ENCODE measurements at regions not wholly inside any gene's neighbourhood (a gene's known extent, or its start where the extent isn't known, plus 50 kb on each side); places are given as distances from the start of the nearest gene placed in this dataset.
"Not testable (repeated sequence)": the region's sequence is repeated elsewhere in the genome, so short reads cannot be mapped to it uniquely, and the experiment has no call there.

- DNase-seq: no peak
Measured at GRCh38 chr7:106583706-106584690, 77.0 kb downstream of the CCDC71L start.

- no peak for DNase-seq
Measured at GRCh38 chr7:106583100-106583499, 77.9 kb downstream of the CCDC71L start.

GRCh38 chr7:106582365-106582764 lies 78.6 kb downstream of the CCDC71L start:
- DNase-seq: no peak

GRCh38 chr7:106579086-106579485 lies 81.9 kb downstream of the CCDC71L start:
- DNase-seq: not testable (repeated sequence)

- DNase-seq: no peak
Measured at GRCh38 chr7:106575138-106575823, 85.7 kb downstream of the CCDC71L start.

GRCh38 chr7:106573738-106574137 lies 87.2 kb downstream of the CCDC71L start:
- no peak for DNase-seq

- DNase-seq: no peak
Measured at GRCh38 chr7:106573125-106573663, 87.8 kb downstream of the CCDC71L start.

GRCh38 chr7:106572394-106573124 lies 88.4 kb downstream of the CCDC71L start:
- no peak for DNase-seq

GRCh38 chr7:106571563-106571962 lies 89.4 kb downstream of the CCDC71L start:
- no peak for DNase-seq

GRCh38 chr7:106570948-106571418 lies 90.0 kb downstream of the CCDC71L start:
- no peak for DNase-seq

GRCh38 chr7:106570146-106570545 lies 90.8 kb downstream of the CCDC71L start:
- DNase-seq: no peak

- no peak for DNase-seq
Measured at GRCh38 chr7:106569500-106569929, 91.4 kb downstream of the CCDC71L start.

GRCh38 chr7:106568680-106569499 lies 92.1 kb downstream of the CCDC71L start:
- DNase-seq: no peak

- no peak for DNase-seq
Measured at GRCh38 chr7:106568002-106568679, 92.8 kb downstream of the CCDC71L start.

GRCh38 chr7:106567204-106568001 lies 93.6 kb downstream of the CCDC71L start:
- not testable (repeated sequence) for DNase-seq

- DNase-seq: no peak
Measured at GRCh38 chr7:106566672-106567071, 94.3 kb downstream of the CCDC71L start.

- no peak for DNase-seq
Measured at GRCh38 chr7:106566196-106566595, 94.8 kb downstream of the CCDC71L start.

GRCh38 chr7:106565428-106565827 lies 95.5 kb downstream of the CCDC71L start:
- DNase-seq: no peak

GRCh38 chr7:106563466-106564150 lies 97.3 kb downstream of the CCDC71L start:
- DNase-seq: no peak
